Gastrocnemius medialis (tissue), 4 donors: ENCODE measurements at regions not wholly inside any gene's neighbourhood (a gene's known extent, or its start where the extent isn't known, plus 50 kb on each side); places are given as distances from the start of the nearest gene placed in this dataset.

Experiments used
- POLR2A ChIP-seq, 2 donors: fragments of 450-650 bp; IDR thresholded peaks; one replicate each; pipeline ENCODE4 v1.6.1; 2017; ENCODE audit warnings: antibody characterized with exemption in 2 of 2, mild to moderate bottlenecking in 2 of 2, moderate library complexity in 2 of 2
- TF ChIP-seq, protein P1 (sequence below), 5 experiments: fragments of 450-650 bp in 3 of 5; fragments of 200-600 bp in 2 of 5; sonication (generic) in 2 of 5; IDR thresholded peaks in 4 of 5; conservative IDR thresholded peaks in 1 of 5; 1 replicate in 4 of 5; 2 replicates in 1 of 5; pipeline ENCODE4 v1.5.1; 2016 to 2019; ENCODE audit warnings: antibody characterized with exemption in 5 of 5, mild to moderate bottlenecking in 3 of 5, moderate library complexity in 3 of 5

DNA sequence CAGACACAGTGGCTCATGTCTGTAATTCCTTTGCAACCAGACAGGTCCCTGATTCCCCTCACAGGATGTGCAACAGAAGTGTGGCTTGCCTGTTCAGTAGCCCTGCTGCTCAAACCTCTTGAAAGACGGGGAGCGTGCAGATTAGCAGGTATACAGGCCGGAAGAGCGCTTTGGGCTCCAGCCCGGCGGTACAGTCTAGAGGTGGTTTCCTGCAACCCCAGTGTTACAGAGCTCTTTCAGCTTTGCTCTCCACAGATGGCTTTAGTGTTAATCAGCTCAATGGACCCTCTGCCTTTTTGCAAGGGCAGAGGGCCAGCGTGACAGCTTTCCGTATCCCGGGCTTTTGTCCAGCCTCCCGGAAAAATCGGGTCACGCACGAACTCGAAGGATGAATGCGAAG lies 67.2 kb upstream of the TNFRSF21 start:
- TF ChIP-seq, protein P1, sequence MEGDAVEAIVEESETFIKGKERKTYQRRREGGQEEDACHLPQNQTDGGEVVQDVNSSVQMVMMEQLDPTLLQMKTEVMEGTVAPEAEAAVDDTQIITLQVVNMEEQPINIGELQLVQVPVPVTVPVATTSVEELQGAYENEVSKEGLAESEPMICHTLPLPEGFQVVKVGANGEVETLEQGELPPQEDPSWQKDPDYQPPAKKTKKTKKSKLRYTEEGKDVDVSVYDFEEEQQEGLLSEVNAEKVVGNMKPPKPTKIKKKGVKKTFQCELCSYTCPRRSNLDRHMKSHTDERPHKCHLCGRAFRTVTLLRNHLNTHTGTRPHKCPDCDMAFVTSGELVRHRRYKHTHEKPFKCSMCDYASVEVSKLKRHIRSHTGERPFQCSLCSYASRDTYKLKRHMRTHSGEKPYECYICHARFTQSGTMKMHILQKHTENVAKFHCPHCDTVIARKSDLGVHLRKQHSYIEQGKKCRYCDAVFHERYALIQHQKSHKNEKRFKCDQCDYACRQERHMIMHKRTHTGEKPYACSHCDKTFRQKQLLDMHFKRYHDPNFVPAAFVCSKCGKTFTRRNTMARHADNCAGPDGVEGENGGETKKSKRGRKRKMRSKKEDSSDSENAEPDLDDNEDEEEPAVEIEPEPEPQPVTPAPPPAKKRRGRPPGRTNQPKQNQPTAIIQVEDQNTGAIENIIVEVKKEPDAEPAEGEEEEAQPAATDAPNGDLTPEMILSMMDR (IDR thresholded peaks at IDR 0.05 in 4 of 5, conservative IDR thresholded peaks at IDR 0.05 in 1 of 5): no peak
- no peak for TF ChIP-seq POLR2A (IDR thresholded peaks at IDR 0.05)
